Right atrium auricular region (tissue), 2 donors: ENCODE measurements at regions not wholly inside any gene's neighbourhood (a gene's known extent, or its start where the extent isn't known, plus 50 kb on each side); places are given as distances from the start of the nearest gene placed in this dataset.
A peak's percentile ranks its signal among the peaks of the same experiment; 100 is the strongest.
"Not testable (repeated sequence)": the region's sequence is repeated elsewhere in the genome, so short reads cannot be mapped to it uniquely, and the experiment has no call there.

Source experiments
- DNase-seq: peaks from one replicate; pipeline ENCODE4 v3.0.0-alpha.2; 2019; ENCODE audit warnings: low spot score
- H3K27ac ChIP-seq, 2 donors: fragments of 200-600 bp; sonication (generic); 1 replicate in 1 of 2; 2 replicates in 1 of 2; pipeline ENCODE4 v1.5.1; 2016 to 2019
- H3K27me3 ChIP-seq, 2 donors: fragments of 200-600 bp; sonication (generic); one replicate each; pipeline versions ENCODE4 v1.5.1 to v1.6.0; 2017 to 2019
- H3K36me3 ChIP-seq: fragments of 200-600 bp; sonication (generic); one replicate; pipeline ENCODE4 v1.5.1; 2016
- H3K4me1 ChIP-seq, 2 donors: fragments of 200-600 bp; sonication (generic); one replicate each; pipeline versions ENCODE4 v1.5.1 to v1.6.0; 2017 to 2019
- H3K4me3 ChIP-seq, 2 donors: fragments of 200-600 bp; sonication (generic); 1 replicate in 1 of 2; 2 replicates in 1 of 2; pipeline ENCODE4 v1.5.1; 2017 to 2019; ENCODE audit warnings: mild to moderate bottlenecking in 1 of 2, moderate library complexity in 1 of 2
- H3K9me3 ChIP-seq, 2 donors: fragments of 200-600 bp; sonication (generic); one replicate each; pipeline ENCODE4 v1.5.1; 2019
- TF ChIP-seq, protein P1 (sequence below), 2 donors: fragments of 200-600 bp; sonication (generic); IDR thresholded peaks; one replicate each; pipeline ENCODE4 v1.5.1; 2019; ENCODE audit warnings: antibody characterized with exemption in 2 of 2

DNA sequence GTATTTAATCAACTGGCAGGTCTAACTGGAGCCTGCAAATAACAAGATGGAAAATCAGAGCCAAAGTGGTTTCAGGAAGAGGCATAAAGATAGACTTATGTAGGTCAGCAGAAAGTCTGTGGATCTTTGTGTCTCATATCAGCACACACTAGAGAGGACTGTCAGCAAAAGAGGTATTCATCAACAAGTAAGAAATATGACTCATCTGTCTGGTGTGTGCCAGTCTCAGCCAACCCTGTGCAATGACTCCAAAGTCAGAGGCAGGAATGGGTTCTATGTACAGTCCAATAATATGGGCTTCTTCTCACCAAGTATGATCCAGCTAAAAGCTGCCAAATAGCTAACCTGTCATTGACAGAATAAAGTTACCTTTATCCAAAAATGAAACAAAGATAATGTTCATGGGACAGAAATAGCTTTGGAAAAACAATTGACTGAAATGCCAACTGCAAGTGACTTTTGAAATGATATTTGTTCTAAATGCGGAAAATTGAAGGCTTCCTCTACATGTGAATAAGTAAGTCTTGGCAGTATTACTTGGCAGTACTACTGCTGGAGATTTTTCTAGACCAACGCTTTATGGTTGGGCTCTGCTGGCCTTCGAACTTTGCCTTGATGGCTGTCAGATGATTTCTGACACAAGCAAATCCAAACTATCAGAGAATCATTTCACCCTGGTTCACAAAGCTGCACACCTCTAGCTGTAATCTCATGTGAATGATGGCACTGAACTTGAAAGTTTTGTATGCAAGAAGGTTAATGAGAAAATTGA, 272.3 kb upstream of the SEMA3C start:
- Histone ChIP-seq H3K36me3 (no peaks in the 10 kb centered on the region), H3K27ac (peak overlapping the region; percentile 41 to 67), H3K4me1 (peaks cover 0 to 29% of the 10 kb centered on the region in 2 donors), H3K4me3 (no peak overlapping the region), H3K27me3 (no peaks in the 10 kb centered on the region), H3K9me3 (no peaks in the 10 kb centered on the region)
- no peak for DNase-seq
- TF ChIP-seq, protein P1, sequence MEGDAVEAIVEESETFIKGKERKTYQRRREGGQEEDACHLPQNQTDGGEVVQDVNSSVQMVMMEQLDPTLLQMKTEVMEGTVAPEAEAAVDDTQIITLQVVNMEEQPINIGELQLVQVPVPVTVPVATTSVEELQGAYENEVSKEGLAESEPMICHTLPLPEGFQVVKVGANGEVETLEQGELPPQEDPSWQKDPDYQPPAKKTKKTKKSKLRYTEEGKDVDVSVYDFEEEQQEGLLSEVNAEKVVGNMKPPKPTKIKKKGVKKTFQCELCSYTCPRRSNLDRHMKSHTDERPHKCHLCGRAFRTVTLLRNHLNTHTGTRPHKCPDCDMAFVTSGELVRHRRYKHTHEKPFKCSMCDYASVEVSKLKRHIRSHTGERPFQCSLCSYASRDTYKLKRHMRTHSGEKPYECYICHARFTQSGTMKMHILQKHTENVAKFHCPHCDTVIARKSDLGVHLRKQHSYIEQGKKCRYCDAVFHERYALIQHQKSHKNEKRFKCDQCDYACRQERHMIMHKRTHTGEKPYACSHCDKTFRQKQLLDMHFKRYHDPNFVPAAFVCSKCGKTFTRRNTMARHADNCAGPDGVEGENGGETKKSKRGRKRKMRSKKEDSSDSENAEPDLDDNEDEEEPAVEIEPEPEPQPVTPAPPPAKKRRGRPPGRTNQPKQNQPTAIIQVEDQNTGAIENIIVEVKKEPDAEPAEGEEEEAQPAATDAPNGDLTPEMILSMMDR (IDR thresholded peaks at IDR 0.05) = no peak

DNA sequence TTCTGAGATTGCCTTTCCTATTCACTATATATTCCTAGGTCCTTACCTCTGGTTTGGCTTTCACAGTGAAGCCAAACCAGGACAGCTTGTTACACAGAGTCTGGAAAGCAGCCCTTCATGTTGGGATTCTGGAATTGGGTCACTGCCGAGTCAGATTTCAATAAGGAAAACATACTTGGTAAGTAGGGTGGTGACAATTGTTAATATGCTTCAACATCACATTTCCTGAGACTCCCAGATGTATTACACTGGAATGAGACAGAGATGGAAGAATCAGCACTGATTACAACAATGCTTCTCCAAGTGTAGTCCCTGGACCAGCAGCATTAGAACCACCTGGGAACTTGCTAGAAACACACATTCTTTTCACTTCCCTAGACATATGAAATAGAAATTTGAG, 268.9 kb upstream of the SEMA3C start:
- Histone ChIP-seq H3K36me3 (no peaks in the 10 kb centered on the region), H3K9me3 (no peaks in the 10 kb centered on the region), H3K4me3 (no peak overlapping the region), H3K4me1 (peaks cover 0 to 29% of the 10 kb centered on the region in 2 donors), H3K27ac (no peak overlapping the region), H3K27me3 (no peaks in the 10 kb centered on the region)
- no peak for DNase-seq
- TF ChIP-seq, protein P1 (IDR thresholded peaks at IDR 0.05) = no peak

DNA sequence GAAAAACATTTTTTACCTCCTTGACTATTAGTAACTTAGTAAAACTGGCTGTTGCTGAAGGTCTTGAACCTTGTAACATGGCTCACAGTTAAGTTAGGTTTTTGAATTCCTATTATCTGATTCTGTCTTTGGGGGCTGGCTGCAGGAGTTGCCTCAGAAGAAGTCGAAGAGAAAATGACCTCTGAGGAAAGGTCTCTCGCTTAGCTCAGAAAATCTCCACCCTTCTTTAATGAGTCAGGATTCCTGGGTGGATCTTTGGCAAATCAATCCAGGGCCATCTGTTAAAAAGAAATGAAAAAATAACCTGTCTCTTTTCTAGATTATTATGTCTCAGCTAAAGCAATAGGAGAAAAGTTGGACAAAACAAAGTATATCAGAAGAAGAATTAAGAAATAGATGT, 267.8 kb upstream of the SEMA3C start:
- Histone ChIP-seq H3K4me3 (no peak overlapping the region), H3K36me3 (no peaks in the 10 kb centered on the region), H3K9me3 (no peaks in the 10 kb centered on the region), H3K4me1 (peaks cover 0 to 29% of the 10 kb centered on the region in 2 donors), H3K27me3 (no peaks in the 10 kb centered on the region), H3K27ac (no peak overlapping the region)
- DNase-seq = no peak
- TF ChIP-seq, protein P1 (IDR thresholded peaks at IDR 0.05) = no peak

DNA sequence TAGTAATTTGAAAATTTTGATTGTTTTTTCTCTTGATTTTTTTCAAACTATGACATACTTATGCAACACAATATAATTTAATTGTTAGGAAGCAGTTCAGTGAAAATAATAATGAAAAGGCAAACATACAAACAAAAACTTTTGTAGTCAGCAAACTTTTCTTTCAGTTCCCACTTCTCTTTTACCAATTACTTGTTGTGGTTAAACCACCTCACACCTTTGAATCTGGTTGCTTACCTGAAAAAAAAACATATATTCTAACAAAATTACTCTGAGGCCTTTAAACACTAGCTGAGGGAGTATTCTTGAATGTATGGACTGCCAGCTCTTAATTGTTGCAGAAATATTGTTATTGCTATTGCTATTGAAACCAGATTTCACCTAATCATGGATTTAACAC, 266.2 kb upstream of the SEMA3C start:
- TF ChIP-seq, protein P1 (IDR thresholded peaks at IDR 0.05) = no peak
- no peaks in the 10 kb centered on the region for H3K27me3 ChIP-seq
- no peak overlapping the region for H3K4me3 ChIP-seq
- H3K27ac ChIP-seq = no peak overlapping the region
- H3K36me3 ChIP-seq = no peaks in the 10 kb centered on the region
- DNase-seq = no peak
- H3K4me1 ChIP-seq = peaks cover 0 to 13% of the 10 kb centered on the region in 2 donors
- no peaks in the 10 kb centered on the region for H3K9me3 ChIP-seq

DNA sequence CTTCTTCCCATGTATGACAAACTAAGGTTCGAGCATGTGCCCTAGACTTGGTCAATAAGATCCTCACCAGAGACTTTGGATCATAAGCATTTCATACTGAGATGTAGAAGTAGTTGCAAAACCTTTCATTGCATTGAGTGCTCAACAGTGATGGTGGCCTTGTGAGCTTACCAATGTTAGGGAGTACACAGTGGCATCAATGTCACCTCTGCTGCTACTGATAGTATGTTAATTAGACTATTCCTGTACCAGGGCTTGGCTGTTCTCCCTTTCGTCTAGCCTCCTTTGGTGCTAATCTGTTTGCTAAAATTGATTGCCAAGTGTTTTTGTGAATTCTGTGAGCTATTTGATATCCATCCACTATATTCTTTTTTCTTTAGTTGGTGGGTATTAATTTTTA, 264.5 kb upstream of the SEMA3C start:
- Histone ChIP-seq H3K4me3 (no peak overlapping the region), H3K9me3 (no peaks in the 10 kb centered on the region), H3K36me3 (no peaks in the 10 kb centered on the region), H3K27ac (no peak overlapping the region), H3K4me1 (peaks cover 0 to 12% of the 10 kb centered on the region in 2 donors), H3K27me3 (no peaks in the 10 kb centered on the region)
- DNase-seq = no peak
- TF ChIP-seq, protein P1 (IDR thresholded peaks at IDR 0.05) = no peak

DNA sequence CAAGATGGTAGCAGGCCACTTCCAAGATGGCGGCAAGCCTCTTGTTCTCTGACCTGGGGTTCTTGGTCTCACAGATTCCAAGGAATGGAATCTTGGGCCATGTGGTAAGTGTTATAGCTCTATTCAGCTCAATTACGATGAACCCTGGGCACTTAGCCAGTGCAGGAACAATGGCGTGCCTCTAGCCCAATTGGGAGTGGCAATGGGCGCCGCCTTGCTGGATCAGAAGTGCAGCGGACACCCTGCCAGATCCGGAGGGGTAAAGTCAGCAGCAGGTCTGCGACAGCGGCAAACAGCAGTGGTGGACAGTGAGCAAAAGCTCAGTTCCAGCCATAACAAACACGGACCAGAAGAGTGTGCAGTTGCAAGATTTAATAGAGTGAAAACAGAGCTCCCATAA, 263.2 kb upstream of the SEMA3C start:
- H3K4me1 ChIP-seq, H3K4me3 ChIP-seq, DNase-seq, H3K27ac ChIP-seq, H3K9me3 ChIP-seq, H3K27me3 ChIP-seq, H3K36me3 ChIP-seq: not testable (repeated sequence)
